DOHH2 (cell line): ENCODE measurements at regions not wholly inside any gene's neighbourhood (a gene's known extent, or its start where the extent isn't known, plus 50 kb on each side); places are given as distances from the start of the nearest gene placed in this dataset.

Experiments used
- CTCF ChIP-seq: fragments of 200-600 bp; sonication (generic); IDR thresholded peaks from one replicate; pipeline ENCODE4 v1.5.1; 2014; ENCODE audit warnings: antibody characterized with exemption, mild to moderate bottlenecking, low read depth, low read length; ENCODE audit not compliant: poor library complexity, severe bottlenecking
- EZH2phosphoT487 ChIP-seq: fragments of 200-600 bp; sonication (generic); IDR thresholded peaks from 2 replicates; pipeline ENCODE4 v1.6.1; 2017; ENCODE audit warnings: borderline replicate concordance, mild to moderate bottlenecking, antibody characterized with exemption, low read length, moderate library complexity, mixed read lengths

- TF ChIP-seq EZH2phosphoT487 (no peak), CTCF (no peak)
Measured at GRCh38 chr15:25175033-25175788, 220.4 kb downstream of the SNRPN start.
